ENCODE measurements at regions not wholly inside any gene's neighbourhood (a gene's known extent, or its start where the extent isn't known, plus 50 kb on each side); places are given as distances from the start of the nearest gene placed in this dataset.

- no peak overlapping the region for H3K56ac ChIP-seq (ENCODE audit: insufficient read length, low read depth, low read length)
- H2BK12ac ChIP-seq (ENCODE audit: insufficient read length, low read depth, low read length): no peak overlapping the region
- H3K23ac ChIP-seq (ENCODE audit: insufficient read length, low read depth, low read length): no peak overlapping the region
- H3K79me2 ChIP-seq (ENCODE audit: insufficient read depth, low read length): no peaks in the 10 kb centered on the region
- H3K27ac Mint-ChIP-seq: no peak overlapping the region
- DNase-seq: no peak
- no peak overlapping the region for H2AFZ ChIP-seq (ENCODE audit: low read length)
- no peak overlapping the region for H4K8ac ChIP-seq (replicated peaks; ENCODE audit: insufficient read length, low read depth, low read length)
- no peak overlapping the region for H3K4ac ChIP-seq (ENCODE audit: low read depth, low read length)
- no peaks in the 10 kb centered on the region for H3K23me2 ChIP-seq (ENCODE audit: insufficient read length, low read depth, low read length, poor library complexity, severe bottlenecking)
- TF ChIP-seq, protein P1, sequence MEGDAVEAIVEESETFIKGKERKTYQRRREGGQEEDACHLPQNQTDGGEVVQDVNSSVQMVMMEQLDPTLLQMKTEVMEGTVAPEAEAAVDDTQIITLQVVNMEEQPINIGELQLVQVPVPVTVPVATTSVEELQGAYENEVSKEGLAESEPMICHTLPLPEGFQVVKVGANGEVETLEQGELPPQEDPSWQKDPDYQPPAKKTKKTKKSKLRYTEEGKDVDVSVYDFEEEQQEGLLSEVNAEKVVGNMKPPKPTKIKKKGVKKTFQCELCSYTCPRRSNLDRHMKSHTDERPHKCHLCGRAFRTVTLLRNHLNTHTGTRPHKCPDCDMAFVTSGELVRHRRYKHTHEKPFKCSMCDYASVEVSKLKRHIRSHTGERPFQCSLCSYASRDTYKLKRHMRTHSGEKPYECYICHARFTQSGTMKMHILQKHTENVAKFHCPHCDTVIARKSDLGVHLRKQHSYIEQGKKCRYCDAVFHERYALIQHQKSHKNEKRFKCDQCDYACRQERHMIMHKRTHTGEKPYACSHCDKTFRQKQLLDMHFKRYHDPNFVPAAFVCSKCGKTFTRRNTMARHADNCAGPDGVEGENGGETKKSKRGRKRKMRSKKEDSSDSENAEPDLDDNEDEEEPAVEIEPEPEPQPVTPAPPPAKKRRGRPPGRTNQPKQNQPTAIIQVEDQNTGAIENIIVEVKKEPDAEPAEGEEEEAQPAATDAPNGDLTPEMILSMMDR (conservative IDR thresholded peaks at IDR 0.05): no peak
- no peaks in the 10 kb centered on the region for H3K79me1 ChIP-seq (ENCODE audit: insufficient read depth, low read depth, low read length, poor library complexity, severe bottlenecking)
- H2BK20ac ChIP-seq (ENCODE audit: low read depth, low read length, poor library complexity, severe bottlenecking): no peak overlapping the region
- H3K9ac ChIP-seq (ENCODE audit: extremely low read depth, insufficient read length, low read length): no peak overlapping the region
- no peak overlapping the region for H2BK5ac ChIP-seq (ENCODE audit: insufficient read length, low read length)
- H3K4me1 ChIP-seq (ENCODE audit: insufficient read depth, low read length): no peaks in the 10 kb centered on the region
- H3K4me2 ChIP-seq (ENCODE audit: insufficient read depth, insufficient read length, low read length): no peak overlapping the region
- WGBS (ENCODE audit: extremely low coverage, insufficient read length, low lambda C conversion rate): no CpG with 5 or more reads among the region's 1 CpG
- no peaks in the 10 kb centered on the region for H4K20me1 ChIP-seq (ENCODE audit: control insufficient read depth, insufficient read depth, insufficient read length)
- no peaks in the 10 kb centered on the region for H3K36me3 Mint-ChIP-seq (ENCODE audit: insufficient read depth in 1 of 3, low read depth in 3 of 3)
- no peaks in the 10 kb centered on the region for H3K9me3 Mint-ChIP-seq
- no peak overlapping the region for H3K27ac ChIP-seq (ENCODE audit: insufficient read length, low read depth, low read length)
- H3K27me3 ChIP-seq (ENCODE audit: insufficient read depth, low read length): no peaks in the 10 kb centered on the region
- H4K91ac ChIP-seq (ENCODE audit: insufficient read length, low read depth, low read length): no peak overlapping the region
- no peak overlapping the region for H4K5ac ChIP-seq (ENCODE audit: insufficient read length, low read depth, low read length)
- H3K18ac ChIP-seq (ENCODE audit: insufficient read length, low read depth, low read length): no peak overlapping the region
- H3K4me3 Mint-ChIP-seq: no peak overlapping the region
- H3T11ph ChIP-seq (ENCODE audit: low read length): no peak overlapping the region
- H2AK5ac ChIP-seq (ENCODE audit: insufficient read length, low read length): no peak overlapping the region
- no peaks in the 10 kb centered on the region for H3K9me3 ChIP-seq (ENCODE audit: control insufficient read depth, low read depth, low read length)
- H2BK15ac ChIP-seq (ENCODE audit: low read depth, low read length): no peak overlapping the region
- H3K27me3 Mint-ChIP-seq (ENCODE audit: low read depth): no peaks in the 10 kb centered on the region
- no peaks in the 10 kb centered on the region for H3K4me1 Mint-ChIP-seq
- no peak overlapping the region for H3K14ac ChIP-seq (ENCODE audit: insufficient read depth, low read length)
- H2BK120ac ChIP-seq (ENCODE audit: low read depth, low read length, poor library complexity, severe bottlenecking): no peak overlapping the region
These were observed 304.6 kb downstream of the ARAP2 start for GRCh38 chr4:35939751-35940150.

All from H9 (cell line).